BLaER1 treated with 17β-estradiol and CSF1 and Interleukin-3, amounts not matched to agents 10 nM and 100 nM (cell line): ENCODE measurements at regions not wholly inside any gene's neighbourhood (a gene's known extent, or its start where the extent isn't known, plus 50 kb on each side); places are given as distances from the start of the nearest gene placed in this dataset.

Experiments
- H3K27ac ChIP-seq, 11 experiments: shearing (Covaris generic); formaldehyde crosslinking; 2 replicates each; pipeline ENCODE4 v1.8.1; 2022
- H3K27me3 ChIP-seq, 11 experiments: shearing (Covaris generic); formaldehyde crosslinking; 2 replicates each; pipeline ENCODE4 v1.8.1; 2022
- H3K36me3 ChIP-seq, 11 experiments: shearing (Covaris generic); formaldehyde crosslinking; 2 replicates each; pipeline ENCODE4 v1.8.1; 2022
- H3K4me1 ChIP-seq, 10 experiments: shearing (Covaris generic); formaldehyde crosslinking; 2 replicates each; pipeline ENCODE4 v1.8.1; 2022
- H3K4me2 ChIP-seq, 11 experiments: shearing (Covaris generic); formaldehyde crosslinking; 2 replicates each; pipeline ENCODE4 v1.8.1; 2022
- H3K4me3 ChIP-seq, 10 experiments: shearing (Covaris generic); formaldehyde crosslinking; 2 replicates each; pipeline ENCODE4 v1.8.1; 2022
- H3K9ac ChIP-seq, 11 experiments: shearing (Covaris generic); formaldehyde crosslinking; 2 replicates each; pipeline ENCODE4 v1.8.1; 2022
- H3K9me3 ChIP-seq, 11 experiments: shearing (Covaris generic); formaldehyde crosslinking; replicated peaks in 1 of 11; 2 replicates each; pipeline ENCODE4 v1.8.1; 2022
- H4K20me1 ChIP-seq, 11 experiments: shearing (Covaris generic); formaldehyde crosslinking; 2 replicates each; pipeline ENCODE4 v1.8.1; 2022
- Cebpa-rat ChIP-seq, 11 experiments: shearing (Covaris generic); IDR thresholded peaks; 2 replicates each; pipeline ENCODE4 v1.8.1; 2022

DNA sequence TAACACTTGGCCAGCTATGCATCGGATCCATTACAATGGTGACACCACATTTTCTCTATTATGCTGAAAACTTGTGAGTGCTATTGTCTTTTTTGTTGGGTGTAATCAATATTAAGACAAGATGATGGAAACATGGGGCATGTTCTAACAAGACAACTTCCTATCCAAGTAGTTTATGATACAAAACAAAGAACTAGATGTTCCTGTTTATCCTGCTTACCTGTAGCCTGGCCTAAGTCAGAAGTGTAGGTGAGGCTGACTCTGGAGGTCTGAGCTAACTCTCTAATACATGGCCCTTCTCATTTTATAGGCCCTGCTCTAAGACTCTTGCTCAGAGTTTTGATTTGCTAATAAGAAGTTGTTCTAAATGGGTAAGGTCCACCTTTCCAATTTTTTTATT lies 242.4 kb upstream of the STXBP5 start:
- Histone ChIP-seq H3K9me3 (peaks cover 25 to 38% (median 31%) of the 10 kb centered on the region in 11 experiments), H3K4me2 (no peak overlapping the region), H3K36me3 (peaks cover 0 to 7% (median 0%) of the 10 kb centered on the region in 11 experiments; a peak in 1 of 22 replicates), H3K27me3 (no peaks in the 10 kb centered on the region), H3K27ac (no peak overlapping the region), H3K9ac (no peak overlapping the region), H4K20me1 (no peaks in the 10 kb centered on the region), H3K4me1 (no peaks in the 10 kb centered on the region), H3K4me3 (no peak overlapping the region)
- no peak for TF ChIP-seq Cebpa-rat (IDR thresholded peaks at IDR 0.05)

DNA sequence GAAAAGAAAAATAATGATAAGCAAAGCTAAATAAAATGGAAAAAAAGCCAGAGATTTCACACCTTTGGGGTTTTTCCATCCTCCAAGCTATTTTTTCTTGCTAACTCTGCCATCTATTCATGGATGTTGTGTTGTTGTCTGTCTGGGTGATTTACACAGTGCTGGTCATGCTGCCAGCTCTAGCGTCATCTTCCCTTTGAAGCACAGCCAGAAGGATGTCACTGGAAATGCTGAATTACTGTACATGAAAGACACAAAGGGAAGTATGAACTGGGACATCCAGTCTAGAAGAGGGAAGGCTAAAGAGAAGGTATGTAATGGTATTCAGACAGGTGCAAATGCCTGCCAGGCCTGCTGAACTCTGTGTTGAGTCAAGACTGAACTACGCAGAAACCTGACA lies 241.9 kb upstream of the STXBP5 start:
- peaks cover 0 to 7% (median 0%) of the 10 kb centered on the region in 11 experiments; a peak in 1 of 22 replicates for H3K36me3 ChIP-seq
- H3K9me3 ChIP-seq, result peaks cover 25 to 38% (median 31%) of the 10 kb centered on the region in 11 experiments
- no peak overlapping the region for H3K4me2 ChIP-seq
- H3K27ac ChIP-seq, result no peak overlapping the region
- H3K9ac ChIP-seq, result no peak overlapping the region
- no peak overlapping the region for H3K4me3 ChIP-seq
- H4K20me1 ChIP-seq, result no peaks in the 10 kb centered on the region
- H3K27me3 ChIP-seq, result no peaks in the 10 kb centered on the region
- H3K4me1 ChIP-seq, result no peaks in the 10 kb centered on the region
- no peak for TF ChIP-seq Cebpa-rat (IDR thresholded peaks at IDR 0.05)

DNA sequence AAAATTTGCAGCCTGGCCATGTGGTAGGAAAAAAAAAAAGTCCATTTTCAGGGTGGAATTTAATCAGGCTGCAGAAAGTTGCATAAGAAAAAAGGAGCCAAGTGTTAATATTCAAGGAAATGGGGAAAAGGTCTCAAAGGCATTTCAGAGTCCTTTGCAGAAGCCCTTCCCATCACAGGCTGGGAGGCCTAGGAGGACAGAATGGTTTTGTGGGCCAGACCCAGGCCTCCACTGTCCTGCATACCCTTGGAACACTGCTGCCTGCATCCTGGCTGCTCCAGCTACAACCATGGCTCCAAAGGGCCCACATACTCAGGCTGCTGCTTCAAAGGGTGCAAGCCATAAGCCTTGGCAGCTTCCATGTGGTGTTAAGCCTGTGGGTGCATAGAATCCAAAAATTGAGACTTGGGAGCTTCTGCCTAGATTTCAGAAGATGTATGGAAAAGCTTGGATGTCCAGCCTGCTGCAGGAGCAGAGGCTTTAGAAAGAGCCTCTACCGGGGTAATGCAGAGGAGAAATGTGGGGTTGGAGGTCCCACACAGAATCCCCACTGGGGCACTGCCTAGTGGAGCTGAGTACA lies 239.0 kb upstream of the STXBP5 start:
- no peaks in the 10 kb centered on the region for H3K27me3 ChIP-seq
- no peak overlapping the region for H3K27ac ChIP-seq
- H4K20me1 ChIP-seq, result no peaks in the 10 kb centered on the region
- H3K9ac ChIP-seq, result no peak overlapping the region
- H3K36me3 ChIP-seq, result peaks cover 0 to 7% (median 0%) of the 10 kb centered on the region in 11 experiments; a peak in 1 of 22 replicates
- H3K9me3 ChIP-seq, result peaks cover 25 to 38% (median 31%) of the 10 kb centered on the region in 11 experiments
- TF ChIP-seq Cebpa-rat (IDR thresholded peaks at IDR 0.05), result no peak
- no peaks in the 10 kb centered on the region for H3K4me1 ChIP-seq
- no peak overlapping the region for H3K4me2 ChIP-seq
- H3K4me3 ChIP-seq, result no peak overlapping the region

DNA sequence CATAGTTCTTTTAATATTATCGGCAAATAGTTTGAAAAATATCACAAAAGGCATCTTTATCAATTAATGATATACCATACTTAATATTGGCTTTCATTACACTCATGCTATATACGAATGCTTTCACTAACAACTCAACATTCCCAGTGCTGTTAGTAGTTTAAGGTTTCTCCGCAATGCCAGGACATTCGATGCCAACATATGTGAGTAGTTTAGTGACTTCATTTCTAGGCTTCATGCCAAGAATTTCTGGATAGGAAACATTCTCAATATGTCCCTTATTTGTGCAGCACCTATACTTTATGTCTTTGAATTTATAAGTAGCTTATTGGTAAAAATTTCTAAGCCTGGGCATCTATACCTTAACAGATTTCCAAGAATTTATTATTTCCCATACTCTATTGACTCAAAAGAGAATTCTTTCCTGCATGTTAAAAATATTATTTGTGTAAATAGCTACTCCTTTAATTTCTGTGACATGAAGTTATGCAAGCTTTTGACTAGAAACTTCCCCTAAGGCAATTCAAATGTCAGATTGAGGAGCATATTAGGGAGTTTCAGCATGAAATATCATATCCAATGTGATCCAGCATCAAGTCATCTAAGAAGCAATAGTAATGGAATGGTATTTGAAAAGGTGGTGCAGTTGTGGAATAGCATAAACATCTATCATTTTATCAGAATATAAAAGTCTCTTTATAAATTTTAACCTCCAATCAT lies 236.0 kb upstream of the STXBP5 start:
- no peak overlapping the region for H3K4me2 ChIP-seq

DNA sequence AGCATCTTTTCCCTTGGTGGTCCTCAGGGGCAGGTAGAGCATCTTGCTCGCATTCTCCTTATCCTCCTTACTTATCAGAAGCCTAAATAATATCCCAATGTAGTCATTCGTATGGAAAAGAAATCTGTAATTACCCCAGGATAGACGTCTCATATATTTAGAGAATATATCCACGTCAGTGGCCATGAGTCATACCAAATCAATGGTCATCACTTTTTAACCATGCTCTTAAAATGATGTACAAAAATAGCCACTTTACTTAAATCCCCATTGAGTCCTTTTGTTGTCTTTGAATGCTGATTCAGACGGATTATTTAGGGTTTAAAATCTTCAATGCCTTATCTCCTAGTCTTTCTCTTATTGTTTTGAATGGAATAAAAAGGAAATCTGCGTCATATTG lies 231.7 kb upstream of the STXBP5 start:
- H3K36me3 ChIP-seq, result no peaks in the 10 kb centered on the region
- no peak overlapping the region for H3K9ac ChIP-seq
- no peaks in the 10 kb centered on the region for H3K27me3 ChIP-seq
- H3K4me3 ChIP-seq, result no peak overlapping the region
- TF ChIP-seq Cebpa-rat (IDR thresholded peaks at IDR 0.05), result no peak
- H3K4me1 ChIP-seq, result no peaks in the 10 kb centered on the region
- no peaks in the 10 kb centered on the region for H3K9me3 ChIP-seq
- no peak overlapping the region for H3K4me2 ChIP-seq
- H3K27ac ChIP-seq, result no peak overlapping the region
- no peaks in the 10 kb centered on the region for H4K20me1 ChIP-seq

More for the DNA sequence above, 236.0 kb upstream of the STXBP5 start:
- no peaks in the 10 kb centered on the region for H3K27me3 ChIP-seq
- H3K9me3 ChIP-seq, result peaks cover 25 to 36% (median 31%) of the 10 kb centered on the region in 11 experiments
- H3K36me3 ChIP-seq, result peaks cover 0 to 7% (median 0%) of the 10 kb centered on the region in 11 experiments; a peak in 1 of 22 replicates
- no peak overlapping the region for H3K4me3 ChIP-seq
- H3K27ac ChIP-seq, result no peak overlapping the region
- no peak for TF ChIP-seq Cebpa-rat (IDR thresholded peaks at IDR 0.05)
- H4K20me1 ChIP-seq, result no peaks in the 10 kb centered on the region
- no peaks in the 10 kb centered on the region for H3K4me1 ChIP-seq
- H3K9ac ChIP-seq, result no peak overlapping the region

DNA sequence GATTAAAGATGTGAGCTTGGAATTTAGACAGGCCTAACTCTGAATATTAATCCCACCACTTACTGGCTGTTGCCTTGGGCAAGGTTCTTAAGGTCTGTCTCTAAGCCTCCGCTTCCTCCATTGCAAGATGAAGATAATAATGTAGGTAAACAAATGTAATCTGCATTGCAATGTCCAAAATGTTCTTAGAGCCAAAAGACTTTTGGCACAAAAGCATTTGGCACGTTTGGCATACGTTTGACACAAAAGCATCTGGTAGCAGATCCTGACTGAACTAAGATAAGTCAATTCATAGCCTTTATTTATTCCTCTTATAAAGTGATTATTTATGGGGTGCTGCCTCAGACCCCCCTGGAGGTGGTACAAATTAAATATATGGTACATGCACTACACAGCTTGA lies 229.9 kb upstream of the STXBP5 start:
- H4K20me1 ChIP-seq, result no peaks in the 10 kb centered on the region
- no peak overlapping the region for H3K9ac ChIP-seq
- H3K4me1 ChIP-seq, result no peaks in the 10 kb centered on the region
- H3K27me3 ChIP-seq, result no peaks in the 10 kb centered on the region
- H3K4me2 ChIP-seq, result no peak overlapping the region
- H3K36me3 ChIP-seq, result no peaks in the 10 kb centered on the region
- no peak for TF ChIP-seq Cebpa-rat (IDR thresholded peaks at IDR 0.05)
- no peaks in the 10 kb centered on the region for H3K9me3 ChIP-seq
- H3K4me3 ChIP-seq, result no peak overlapping the region
- H3K27ac ChIP-seq, result no peak overlapping the region

DNA sequence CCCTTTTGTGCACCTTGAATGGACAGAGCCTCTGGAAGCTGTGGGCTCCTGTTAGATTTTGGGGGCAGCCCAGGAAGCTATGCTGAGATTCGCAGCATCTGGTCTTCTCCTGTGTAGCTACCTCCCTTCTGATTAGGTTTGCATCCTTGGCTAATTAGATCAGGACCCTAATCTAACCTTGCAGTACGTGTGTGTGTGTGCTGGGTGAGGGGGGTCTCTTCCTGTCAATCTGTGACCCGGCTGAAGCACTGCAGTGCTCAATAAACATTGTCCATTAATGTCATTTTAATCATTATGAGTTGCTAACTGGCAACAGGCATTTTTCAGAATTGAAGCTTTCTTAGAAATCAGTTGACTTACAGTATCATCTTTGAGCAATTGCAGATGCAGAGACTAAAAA lies 229.1 kb upstream of the STXBP5 start:
- H3K4me2 ChIP-seq, result no peak overlapping the region
- no peaks in the 10 kb centered on the region for H3K36me3 ChIP-seq
- H4K20me1 ChIP-seq, result no peaks in the 10 kb centered on the region
- no peak overlapping the region for H3K27ac ChIP-seq
- H3K4me3 ChIP-seq, result no peak overlapping the region
- no peak overlapping the region for H3K9ac ChIP-seq
- H3K4me1 ChIP-seq, result no peaks in the 10 kb centered on the region
- H3K27me3 ChIP-seq, result no peaks in the 10 kb centered on the region
- no peak for TF ChIP-seq Cebpa-rat (IDR thresholded peaks at IDR 0.05)
- no peaks in the 10 kb centered on the region for H3K9me3 ChIP-seq

DNA sequence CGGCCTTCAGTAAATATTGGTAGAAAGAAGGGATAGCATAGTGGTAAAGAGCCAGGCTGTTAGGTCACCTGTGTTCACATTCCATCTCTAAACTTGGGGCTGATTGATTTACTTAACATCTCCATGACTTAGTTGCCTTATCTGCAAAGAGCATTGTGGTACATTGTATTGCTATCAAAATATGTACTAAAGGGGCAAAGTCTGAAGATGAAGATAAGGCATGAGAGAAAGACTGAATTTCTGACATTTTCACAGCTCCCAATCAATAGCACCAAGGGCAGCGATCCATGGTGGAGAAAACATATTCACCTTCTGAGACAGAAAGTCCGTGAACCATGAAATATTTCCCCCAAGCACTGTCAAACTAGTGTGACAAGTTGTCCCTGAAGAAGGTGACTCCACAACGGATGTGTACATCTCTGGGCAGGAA lies 223.3 kb upstream of the STXBP5 start:
- Histone ChIP-seq H3K4me3 (no peak overlapping the region), H3K27ac (no peak overlapping the region), H3K9me3 (peaks cover 0 to 2% (median 0%) of the 10 kb centered on the region in 11 experiments; a peak in 4 of 22 replicates), H4K20me1 (no peaks in the 10 kb centered on the region), H3K4me1 (no peaks in the 10 kb centered on the region), H3K36me3 (no peaks in the 10 kb centered on the region), H3K27me3 (no peaks in the 10 kb centered on the region), H3K9ac (no peak overlapping the region), H3K4me2 (no peak overlapping the region)
- TF ChIP-seq Cebpa-rat (IDR thresholded peaks at IDR 0.05), result no peak

DNA sequence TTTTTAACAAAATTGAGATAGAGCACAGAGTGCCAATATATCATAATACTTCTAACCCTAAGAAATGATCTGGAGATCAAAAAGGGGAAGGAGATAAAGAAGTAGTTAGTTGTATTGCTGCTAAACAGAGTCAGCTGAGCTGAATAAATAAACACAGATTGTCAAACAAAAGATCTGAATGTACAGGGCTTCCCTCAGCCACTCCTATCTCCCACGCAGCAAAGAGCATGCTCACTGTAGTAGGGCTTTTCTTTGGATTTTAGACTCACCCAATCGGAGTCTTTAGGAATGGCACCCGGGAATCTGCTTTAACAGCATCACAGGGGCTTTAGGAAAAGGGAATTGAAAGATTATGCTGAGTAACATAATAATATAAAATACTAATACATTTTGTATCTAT lies 222.2 kb upstream of the STXBP5 start:
- H3K27ac ChIP-seq, result no peak overlapping the region
- no peaks in the 10 kb centered on the region for H3K27me3 ChIP-seq
- no peak overlapping the region for H3K4me2 ChIP-seq
- no peak for TF ChIP-seq Cebpa-rat (IDR thresholded peaks at IDR 0.05)
- no peak overlapping the region for H3K4me3 ChIP-seq
- H3K9ac ChIP-seq, result no peak overlapping the region
- H3K36me3 ChIP-seq, result no peaks in the 10 kb centered on the region
- H3K9me3 ChIP-seq, result peaks cover under 1 to 11% (median 8%) of the 10 kb centered on the region in 11 experiments; a peak in 14 of 22 replicates
- no peaks in the 10 kb centered on the region for H3K4me1 ChIP-seq
- H4K20me1 ChIP-seq, result no peaks in the 10 kb centered on the region
